ENCODE measurements at regions not wholly inside any gene's neighbourhood (a gene's known extent, or its start where the extent isn't known, plus 50 kb on each side); places are given as distances from the start of the nearest gene placed in this dataset.

DNA sequence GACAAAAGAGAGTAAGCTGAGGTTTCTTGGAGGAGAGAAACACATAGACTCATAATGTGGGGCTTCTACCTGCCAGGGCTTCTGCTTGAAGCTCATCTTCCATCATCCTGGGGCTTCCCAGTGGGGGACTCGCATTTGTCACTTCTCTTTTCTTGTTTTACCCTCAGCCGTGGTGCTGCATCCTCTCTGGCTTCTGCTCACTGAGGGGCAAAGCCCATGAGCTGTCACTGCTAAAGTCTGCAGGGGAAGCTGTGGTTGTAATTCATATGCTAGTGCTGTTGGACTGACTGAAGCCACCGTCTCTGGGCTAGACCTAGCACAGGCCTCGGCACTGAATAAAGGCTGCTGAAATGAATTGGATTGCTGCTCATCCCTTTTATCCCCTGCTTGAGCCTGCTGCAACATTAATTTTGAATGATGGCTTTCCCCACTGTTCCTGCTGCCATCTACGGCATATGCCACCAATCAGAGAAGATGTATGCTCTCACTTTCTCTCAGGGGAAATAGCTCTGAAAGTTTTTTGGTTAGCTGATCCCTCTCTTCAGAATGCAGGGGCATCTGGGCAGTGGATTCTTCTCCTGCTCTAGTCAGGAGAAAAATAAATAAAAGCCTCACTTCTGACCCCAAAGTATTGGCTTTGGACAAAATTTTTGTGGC is 568.4 kb upstream of the MAP3K7 start:
- TF ChIP-seq, protein P1, sequence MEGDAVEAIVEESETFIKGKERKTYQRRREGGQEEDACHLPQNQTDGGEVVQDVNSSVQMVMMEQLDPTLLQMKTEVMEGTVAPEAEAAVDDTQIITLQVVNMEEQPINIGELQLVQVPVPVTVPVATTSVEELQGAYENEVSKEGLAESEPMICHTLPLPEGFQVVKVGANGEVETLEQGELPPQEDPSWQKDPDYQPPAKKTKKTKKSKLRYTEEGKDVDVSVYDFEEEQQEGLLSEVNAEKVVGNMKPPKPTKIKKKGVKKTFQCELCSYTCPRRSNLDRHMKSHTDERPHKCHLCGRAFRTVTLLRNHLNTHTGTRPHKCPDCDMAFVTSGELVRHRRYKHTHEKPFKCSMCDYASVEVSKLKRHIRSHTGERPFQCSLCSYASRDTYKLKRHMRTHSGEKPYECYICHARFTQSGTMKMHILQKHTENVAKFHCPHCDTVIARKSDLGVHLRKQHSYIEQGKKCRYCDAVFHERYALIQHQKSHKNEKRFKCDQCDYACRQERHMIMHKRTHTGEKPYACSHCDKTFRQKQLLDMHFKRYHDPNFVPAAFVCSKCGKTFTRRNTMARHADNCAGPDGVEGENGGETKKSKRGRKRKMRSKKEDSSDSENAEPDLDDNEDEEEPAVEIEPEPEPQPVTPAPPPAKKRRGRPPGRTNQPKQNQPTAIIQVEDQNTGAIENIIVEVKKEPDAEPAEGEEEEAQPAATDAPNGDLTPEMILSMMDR (IDR thresholded peaks at IDR 0.05; ENCODE audit: control insufficient read depth, extremely low read depth, insufficient read depth): no peak
- DNase-seq (ENCODE audit: low read depth): no peak
- no peak overlapping the region for H3K4me3 ChIP-seq (ENCODE audit: low read depth, low read length)

DNA sequence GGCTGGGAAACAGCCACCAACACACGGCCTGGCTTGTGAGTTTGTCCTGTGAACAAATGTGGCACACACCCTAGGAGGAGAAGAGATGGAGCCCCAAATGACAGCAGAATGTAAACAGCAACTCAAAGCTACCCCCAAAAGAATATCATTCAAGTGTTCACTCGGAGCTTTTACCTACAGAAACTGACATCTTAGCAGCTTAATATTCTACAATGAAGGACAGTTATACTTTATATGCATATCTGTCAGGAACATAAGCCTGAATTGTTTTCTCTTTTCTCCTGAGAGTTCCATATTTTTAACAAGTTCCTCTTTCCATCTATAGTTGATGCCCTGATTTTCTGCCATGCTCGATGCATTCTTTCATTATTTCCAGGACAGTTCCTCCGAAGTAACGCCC is 566.0 kb upstream of the MAP3K7 start:
- TF ChIP-seq, protein P1 (IDR thresholded peaks at IDR 0.05; ENCODE audit: control insufficient read depth, extremely low read depth, insufficient read depth): no peak
- DNase-seq (ENCODE audit: low read depth): no peak
- no peak overlapping the region for H3K4me3 ChIP-seq (ENCODE audit: low read depth, low read length)

DNA sequence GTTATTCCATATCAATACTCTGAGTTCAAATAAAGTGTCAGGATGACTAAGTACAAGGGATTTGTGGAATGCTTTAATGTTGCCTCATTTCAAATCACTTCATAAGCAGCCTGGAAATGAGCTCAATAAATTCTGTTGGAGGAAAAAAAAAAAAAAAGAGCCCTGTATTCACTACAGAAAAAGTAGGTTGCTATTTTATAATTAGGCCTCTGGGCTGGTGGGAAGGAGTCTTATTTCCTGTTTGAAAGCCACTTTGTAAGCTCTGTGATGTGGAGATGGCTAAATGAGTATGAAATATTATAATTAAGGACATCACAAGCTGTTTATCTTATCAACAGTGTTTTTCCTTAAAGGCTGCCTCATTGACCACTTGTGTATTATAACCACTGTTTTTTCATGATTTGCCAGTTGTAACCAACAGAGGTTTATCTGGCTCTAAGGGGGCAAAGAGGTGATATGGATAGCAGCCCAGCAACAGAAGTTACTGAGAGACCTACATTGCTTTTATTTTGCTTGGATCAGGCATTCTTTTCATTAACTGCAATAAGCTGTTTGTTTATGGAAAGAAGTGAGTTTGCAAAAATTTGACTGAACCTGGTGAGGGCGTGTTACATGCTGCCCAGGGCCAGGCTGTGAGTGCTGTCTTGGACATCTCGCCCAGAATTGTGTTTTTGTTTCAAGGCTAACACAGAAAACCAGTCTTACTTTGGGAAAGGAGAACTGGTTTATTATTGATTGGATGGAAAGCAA is 563.3 kb upstream of the MAP3K7 start:
- DNase-seq (ENCODE audit: low read depth): no peak
- no peak overlapping the region for H3K4me3 ChIP-seq (ENCODE audit: low read depth, low read length)
- TF ChIP-seq, protein P1 (IDR thresholded peaks at IDR 0.05; ENCODE audit: control insufficient read depth, extremely low read depth, insufficient read depth): no peak

DNA sequence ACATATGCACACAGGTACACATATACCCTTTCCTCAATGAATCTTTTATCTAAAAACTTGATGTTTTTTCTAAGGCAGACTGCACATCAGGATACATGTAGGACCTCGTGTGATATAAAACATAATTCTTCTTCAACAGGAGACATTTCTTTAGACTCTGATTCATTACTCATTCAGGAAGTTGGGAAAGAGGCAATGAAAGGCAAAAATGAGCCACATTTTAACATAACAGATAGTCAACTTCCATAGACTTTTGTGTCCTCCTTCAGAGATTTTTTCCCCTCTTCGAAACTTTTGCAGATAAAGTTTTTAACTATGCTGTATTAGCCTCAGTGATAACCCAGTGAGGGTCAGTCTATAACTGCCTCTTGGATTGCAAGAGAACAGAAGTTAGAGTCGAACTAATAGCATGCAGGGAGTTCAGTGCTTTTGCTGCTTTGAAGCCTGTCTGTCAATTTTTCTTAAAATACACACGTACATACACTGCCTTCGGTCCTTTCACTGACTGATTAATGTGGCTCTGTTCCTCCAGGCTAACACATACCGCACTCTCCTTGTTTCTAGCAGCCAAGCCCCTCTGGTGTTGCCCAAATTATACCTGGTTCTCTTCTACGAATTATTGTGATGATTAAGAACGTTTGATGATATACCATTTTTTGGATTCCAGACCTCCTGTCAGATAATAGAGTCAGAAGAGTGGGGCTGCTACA is 562.5 kb upstream of the MAP3K7 start:
- no peak overlapping the region for H3K4me3 ChIP-seq (ENCODE audit: low read depth, low read length)
- no peak for DNase-seq (ENCODE audit: low read depth)
- TF ChIP-seq, protein P1 (IDR thresholded peaks at IDR 0.05; ENCODE audit: control insufficient read depth, extremely low read depth, insufficient read depth): no peak

DNA sequence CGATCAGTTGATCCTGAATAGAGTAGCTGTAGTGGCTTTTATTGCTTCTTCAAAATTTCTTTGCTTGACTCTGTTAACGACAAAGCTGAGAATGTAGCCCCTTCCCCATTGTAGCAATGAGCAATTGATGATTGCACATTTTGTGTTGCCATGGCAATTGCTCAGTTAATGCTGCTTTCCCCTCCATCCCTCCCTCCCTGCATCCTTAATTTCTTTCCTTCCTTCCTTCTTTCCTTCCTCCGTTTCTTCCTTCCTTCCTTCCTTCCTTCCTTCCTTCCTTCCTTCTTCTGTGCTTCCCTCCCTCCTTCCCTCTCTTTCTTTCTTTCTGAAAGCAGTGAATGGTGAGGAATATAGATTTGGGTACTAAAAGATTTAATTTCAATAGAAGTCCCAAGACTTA is 557.3 kb upstream of the MAP3K7 start:
- TF ChIP-seq, protein P1 (IDR thresholded peaks at IDR 0.05; ENCODE audit: control insufficient read depth, extremely low read depth, insufficient read depth): no peak
- no peak for DNase-seq (ENCODE audit: low read depth)
- no peak overlapping the region for H3K4me3 ChIP-seq (ENCODE audit: low read depth, low read length)

DNA sequence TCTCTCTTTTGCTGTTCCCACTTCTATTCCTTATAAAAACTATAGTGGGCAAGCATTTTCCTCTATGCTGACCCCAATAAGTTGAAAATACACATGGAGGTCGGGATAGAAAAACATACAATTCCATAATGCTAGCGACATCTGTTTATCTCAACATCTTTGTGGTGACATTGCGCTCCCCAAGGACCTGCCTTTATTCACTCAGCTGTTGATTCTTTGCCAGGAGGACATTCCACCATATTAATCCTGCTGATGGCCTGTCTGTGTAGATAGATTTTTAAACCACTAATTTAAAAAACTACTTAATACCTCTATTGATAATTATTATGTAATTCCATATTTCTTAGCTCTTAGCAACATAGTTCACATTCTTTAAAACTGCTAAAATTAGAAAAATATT is 555.3 kb upstream of the MAP3K7 start:
- DNase-seq (ENCODE audit: low read depth): no peak
- TF ChIP-seq, protein P1 (IDR thresholded peaks at IDR 0.05; ENCODE audit: control insufficient read depth, extremely low read depth, insufficient read depth): no peak
- no peak overlapping the region for H3K4me3 ChIP-seq (ENCODE audit: low read depth, low read length)
